ENCODE measurements at regions not wholly inside any gene's neighbourhood (a gene's known extent, or its start where the extent isn't known, plus 50 kb on each side); places are given as distances from the start of the nearest gene placed in this dataset.
A peak's percentile ranks its signal among the peaks of the same experiment; 100 is the strongest.

DNA sequence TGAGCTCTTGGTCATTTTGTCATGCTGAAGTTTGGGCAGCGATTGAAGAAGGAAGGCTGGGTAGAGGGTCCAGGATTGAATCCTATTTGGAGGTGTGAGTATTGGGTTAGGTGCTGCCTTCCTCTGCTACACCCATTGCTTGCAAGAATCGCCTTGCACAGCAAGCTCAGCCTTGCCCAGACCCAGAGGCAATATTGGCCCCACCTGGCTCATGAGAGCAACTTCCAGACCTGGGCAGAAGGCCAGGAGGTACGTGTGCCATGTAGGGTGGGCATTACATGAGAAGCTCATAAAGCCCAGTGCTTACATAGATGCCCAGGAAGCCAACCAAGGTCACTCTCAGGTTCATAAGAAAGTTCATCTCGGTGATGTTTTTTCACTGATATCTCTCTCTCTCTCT lies 718.0 kb downstream of the EFNB2 start:
- FAIRE-seq, result no peak
- 57 to 72% (median 67%) methylated on average over 4 of the region's 4 CpGs for WGBS, 3 donors
- no peak overlapping the region for H3K4me3 ChIP-seq (ENCODE audit: low read depth in 1 of 3, low read length in 3 of 3)

DNA sequence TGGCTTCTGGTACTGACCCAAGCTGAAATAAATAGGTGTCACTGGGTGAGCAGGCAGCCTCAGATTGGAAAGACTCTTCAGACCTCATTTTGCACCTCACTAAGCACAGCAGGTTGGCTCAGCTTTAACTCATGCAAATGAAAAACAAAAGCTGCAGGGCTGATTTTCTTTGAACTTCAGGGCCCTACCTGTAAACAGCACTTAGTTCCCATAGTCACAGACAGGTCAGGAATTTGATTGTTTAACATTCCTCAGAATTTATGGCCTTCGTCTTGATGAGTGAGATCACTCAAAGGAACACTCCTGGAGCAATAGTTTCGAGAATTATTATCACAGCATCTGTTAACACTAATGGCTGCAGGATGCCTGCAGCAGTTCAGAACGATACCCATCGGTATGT lies 718.5 kb downstream of the EFNB2 start:
- no peak overlapping the region for H3K4me3 ChIP-seq (ENCODE audit: low read depth in 1 of 3, low read length in 3 of 3)
- no peaks in the 10 kb centered on the region for H3K9me3 ChIP-seq (ENCODE audit: control insufficient read depth in 2 of 2, insufficient read depth in 1 of 2, low read depth in 1 of 2, low read length in 1 of 2)
- no peak for FAIRE-seq
- no peaks in the 10 kb centered on the region for H3K36me3 ChIP-seq (ENCODE audit: control insufficient read depth in 3 of 3, insufficient read depth in 2 of 3, low read depth in 1 of 3, low read length in 3 of 3)
- DNase-seq, result peak; percentile 44 to 63
- H3K4me1 ChIP-seq (ENCODE audit: control insufficient read depth in 3 of 3, insufficient read depth in 2 of 3, low read depth in 1 of 3, low read length in 2 of 3), result peaks cover 0 to 3% (median 0%) of the 10 kb centered on the region in 3 donors
- no peak overlapping the region for H3K27ac ChIP-seq (ENCODE audit: low read depth in 1 of 3, low read length in 2 of 3)
- WGBS, 3 donors, result 14 to 55% (median 33%) methylated on average over 4 of the region's 4 CpGs
- no peaks in the 10 kb centered on the region for H3K27me3 ChIP-seq (ENCODE audit: control insufficient read depth in 3 of 3, insufficient read depth in 3 of 3, low read length in 3 of 3)

More for the DNA sequence above, 718.0 kb downstream of the EFNB2 start:
- Histone ChIP-seq H3K9me3 (ENCODE audit: control insufficient read depth in 2 of 2, insufficient read depth in 1 of 2, low read depth in 1 of 2, low read length in 1 of 2) (no peaks in the 10 kb centered on the region), H3K36me3 (ENCODE audit: control insufficient read depth in 3 of 3, insufficient read depth in 2 of 3, low read depth in 1 of 3, low read length in 3 of 3) (no peaks in the 10 kb centered on the region), H3K27me3 (ENCODE audit: control insufficient read depth in 3 of 3, insufficient read depth in 3 of 3, low read length in 3 of 3) (no peaks in the 10 kb centered on the region), H3K27ac (ENCODE audit: low read depth in 1 of 3, low read length in 2 of 3) (no peak overlapping the region), H3K4me1 (ENCODE audit: control insufficient read depth in 3 of 3, insufficient read depth in 2 of 3, low read depth in 1 of 3, low read length in 2 of 3) (peaks cover 0 to 3% (median 0%) of the 10 kb centered on the region in 3 donors)
- no peak for DNase-seq

DNA sequence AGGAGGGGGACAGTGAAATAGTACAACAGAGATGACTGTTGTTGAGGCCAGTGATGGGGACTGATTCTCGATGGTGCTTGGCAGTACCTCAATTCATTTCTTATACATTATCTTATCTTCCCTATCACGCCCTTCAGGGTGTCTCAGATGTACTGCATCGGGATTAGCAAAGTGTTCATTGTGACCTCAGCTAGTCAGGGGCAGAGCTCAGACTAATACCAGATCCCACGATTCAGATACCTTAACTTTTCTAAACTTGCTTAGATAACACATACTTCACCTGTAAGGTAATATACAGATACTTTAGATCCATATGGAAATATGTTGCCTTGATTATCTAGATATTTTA lies 720.6 kb downstream of the EFNB2 start:
- FAIRE-seq, result peak; percentile 26
- H3K4me1 ChIP-seq (ENCODE audit: control insufficient read depth in 3 of 3, insufficient read depth in 2 of 3, low read depth in 1 of 3, low read length in 2 of 3), result peaks cover 0 to 3% (median 0%) of the 10 kb centered on the region in 3 donors
- DNase-seq, result no peak
- no peak overlapping the region for H3K27ac ChIP-seq (ENCODE audit: low read depth in 1 of 3, low read length in 2 of 3)
- WGBS, 3 donors, result 15 to 42% (median 15%) methylated on average over 4 of the region's 4 CpGs
- H3K9me3 ChIP-seq (ENCODE audit: control insufficient read depth in 2 of 2, insufficient read depth in 1 of 2, low read depth in 1 of 2, low read length in 1 of 2), result no peaks in the 10 kb centered on the region
- no peaks in the 10 kb centered on the region for H3K27me3 ChIP-seq (ENCODE audit: control insufficient read depth in 3 of 3, insufficient read depth in 3 of 3, low read length in 3 of 3)
- H3K36me3 ChIP-seq (ENCODE audit: control insufficient read depth in 3 of 3, insufficient read depth in 2 of 3, low read depth in 1 of 3, low read length in 3 of 3), result no peaks in the 10 kb centered on the region
- no peak overlapping the region for H3K4me3 ChIP-seq (ENCODE audit: low read depth in 1 of 3, low read length in 3 of 3)

DNA sequence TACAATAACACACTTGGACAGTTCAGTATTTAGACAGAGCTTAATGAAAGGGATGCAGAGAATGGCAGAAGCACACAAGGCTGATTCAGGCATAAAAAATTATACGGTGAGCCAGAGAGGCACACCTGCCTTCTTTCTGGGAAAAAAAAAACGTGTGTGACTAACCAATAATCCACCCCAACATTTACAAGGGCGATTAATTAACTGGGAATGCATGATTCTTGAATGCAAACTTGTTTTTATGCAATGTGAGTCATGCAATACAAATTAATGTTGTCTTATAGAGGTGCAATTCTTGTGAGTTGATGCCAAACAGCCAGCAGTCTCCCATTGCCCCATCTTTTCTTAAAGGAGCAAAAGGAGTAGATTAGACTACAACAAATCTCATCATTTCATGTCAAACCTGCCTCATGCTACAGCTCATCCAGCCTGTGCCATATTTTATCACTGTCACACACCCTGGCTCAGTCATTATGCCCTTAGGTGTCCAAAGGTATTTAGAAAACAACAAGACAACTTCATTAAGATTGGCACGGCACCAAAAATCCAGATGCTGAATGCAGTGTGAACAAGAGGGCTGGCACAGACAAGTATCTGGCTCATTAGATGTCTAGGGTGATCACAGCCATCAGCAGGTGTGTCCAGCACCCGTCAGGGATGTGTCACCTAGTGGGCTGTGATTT lies 721.1 kb downstream of the EFNB2 start:
- Histone ChIP-seq H3K9me3 (ENCODE audit: control insufficient read depth in 2 of 2, insufficient read depth in 1 of 2, low read depth in 1 of 2, low read length in 1 of 2) (no peaks in the 10 kb centered on the region), H3K27me3 (ENCODE audit: control insufficient read depth in 3 of 3, insufficient read depth in 3 of 3, low read length in 3 of 3) (no peaks in the 10 kb centered on the region), H3K4me3 (ENCODE audit: low read depth in 1 of 3, low read length in 3 of 3) (no peak overlapping the region), H3K4me1 (ENCODE audit: control insufficient read depth in 3 of 3, insufficient read depth in 2 of 3, low read depth in 1 of 3, low read length in 2 of 3) (peaks cover 0 to 3% (median 0%) of the 10 kb centered on the region in 3 donors), H3K36me3 (ENCODE audit: control insufficient read depth in 3 of 3, insufficient read depth in 2 of 3, low read depth in 1 of 3, low read length in 3 of 3) (no peaks in the 10 kb centered on the region), H3K27ac (ENCODE audit: low read depth in 1 of 3, low read length in 2 of 3) (no peak overlapping the region)
- WGBS, 3 donors, result 23 to 62% (median 46%) methylated on average over 5 of the region's 5 CpGs
- DNase-seq, result peak in 1 of 2 donors; percentile 41
- FAIRE-seq, result no peak

DNA sequence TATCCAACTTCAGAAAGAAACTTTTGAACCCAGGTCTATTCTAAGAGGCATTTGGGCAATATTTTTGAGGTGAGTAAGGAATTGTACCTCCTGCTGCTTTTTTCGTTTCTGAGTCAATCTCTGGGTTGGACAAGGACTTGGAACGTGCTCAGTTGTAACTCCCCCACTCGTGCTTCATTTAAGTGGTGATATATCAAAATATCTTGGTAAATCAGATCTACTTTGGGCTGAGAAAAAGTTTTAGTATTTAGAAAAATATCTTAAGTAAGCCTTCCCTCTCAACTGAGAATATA lies 728.9 kb downstream of the EFNB2 start:
- Histone ChIP-seq H3K9me3 (ENCODE audit: control insufficient read depth in 2 of 2, insufficient read depth in 1 of 2, low read depth in 1 of 2, low read length in 1 of 2) (no peaks in the 10 kb centered on the region), H3K27me3 (ENCODE audit: control insufficient read depth in 3 of 3, insufficient read depth in 3 of 3, low read length in 3 of 3) (no peaks in the 10 kb centered on the region), H3K36me3 (ENCODE audit: control insufficient read depth in 3 of 3, insufficient read depth in 2 of 3, low read depth in 1 of 3, low read length in 3 of 3) (no peaks in the 10 kb centered on the region), H3K27ac (ENCODE audit: low read depth in 1 of 3, low read length in 2 of 3) (no peak overlapping the region), H3K4me3 (ENCODE audit: low read depth in 1 of 3, low read length in 3 of 3) (no peak overlapping the region), H3K4me1 (ENCODE audit: control insufficient read depth in 3 of 3, insufficient read depth in 2 of 3, low read depth in 1 of 3, low read length in 2 of 3) (peaks cover 0 to 6% (median 0%) of the 10 kb centered on the region in 3 donors)
- DNase-seq, result no peak
- no peak for FAIRE-seq
- WGBS, 3 donors, result 4 to 26% (median 19%) methylated on average over 3 of the region's 3 CpGs

DNA sequence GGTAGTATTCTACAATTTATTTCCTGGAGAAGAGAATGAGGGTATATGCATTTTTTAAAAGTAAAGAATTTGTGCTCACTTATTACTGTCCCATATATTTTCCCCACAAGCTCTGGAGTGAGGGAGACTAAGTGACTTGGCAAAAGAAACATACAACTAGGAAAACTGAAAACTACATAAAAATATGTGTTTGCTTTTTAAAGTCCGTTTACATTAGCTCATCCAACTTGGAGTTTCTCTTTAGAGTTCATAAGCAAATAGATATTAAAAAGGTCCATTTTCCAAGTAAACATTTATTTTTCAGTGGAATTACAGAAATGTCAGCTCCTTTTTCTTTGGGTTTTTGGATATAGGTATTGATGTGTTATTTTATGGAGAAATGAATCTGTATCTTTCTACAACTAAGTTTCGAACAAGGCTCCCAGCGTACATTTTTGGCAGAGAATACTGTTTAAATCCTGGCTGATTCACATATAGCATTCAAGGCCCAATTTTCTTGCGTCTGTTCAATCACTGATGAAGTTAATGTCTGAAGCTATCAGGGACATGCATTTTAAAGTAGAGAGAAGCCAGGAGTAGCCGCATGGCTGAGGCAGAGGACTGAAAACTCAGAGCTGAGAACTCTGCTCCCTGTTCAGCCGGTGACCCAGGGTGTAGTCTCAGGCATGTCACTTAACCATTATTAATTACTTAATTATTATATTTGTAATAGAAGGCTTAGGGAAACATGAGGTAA lies 729.4 kb downstream of the EFNB2 start:
- H3K36me3 ChIP-seq (ENCODE audit: control insufficient read depth in 3 of 3, insufficient read depth in 2 of 3, low read depth in 1 of 3, low read length in 3 of 3), result no peaks in the 10 kb centered on the region
- no peak overlapping the region for H3K4me3 ChIP-seq (ENCODE audit: low read depth in 1 of 3, low read length in 3 of 3)
- peaks cover 0 to 6% (median 0%) of the 10 kb centered on the region in 3 donors for H3K4me1 ChIP-seq (ENCODE audit: control insufficient read depth in 3 of 3, insufficient read depth in 2 of 3, low read depth in 1 of 3, low read length in 2 of 3)
- H3K27me3 ChIP-seq (ENCODE audit: control insufficient read depth in 3 of 3, insufficient read depth in 3 of 3, low read length in 3 of 3), result no peaks in the 10 kb centered on the region
- FAIRE-seq, result peak; percentile 79
- no peak overlapping the region for H3K27ac ChIP-seq (ENCODE audit: low read depth in 1 of 3, low read length in 2 of 3)
- peak; percentile 46 to 89 for DNase-seq
- no peaks in the 10 kb centered on the region for H3K9me3 ChIP-seq (ENCODE audit: control insufficient read depth in 2 of 2, insufficient read depth in 1 of 2, low read depth in 1 of 2, low read length in 1 of 2)
- 39 to 49% (median 44%) methylated on average over 6 of the region's 6 CpGs for WGBS, 3 donors

DNA sequence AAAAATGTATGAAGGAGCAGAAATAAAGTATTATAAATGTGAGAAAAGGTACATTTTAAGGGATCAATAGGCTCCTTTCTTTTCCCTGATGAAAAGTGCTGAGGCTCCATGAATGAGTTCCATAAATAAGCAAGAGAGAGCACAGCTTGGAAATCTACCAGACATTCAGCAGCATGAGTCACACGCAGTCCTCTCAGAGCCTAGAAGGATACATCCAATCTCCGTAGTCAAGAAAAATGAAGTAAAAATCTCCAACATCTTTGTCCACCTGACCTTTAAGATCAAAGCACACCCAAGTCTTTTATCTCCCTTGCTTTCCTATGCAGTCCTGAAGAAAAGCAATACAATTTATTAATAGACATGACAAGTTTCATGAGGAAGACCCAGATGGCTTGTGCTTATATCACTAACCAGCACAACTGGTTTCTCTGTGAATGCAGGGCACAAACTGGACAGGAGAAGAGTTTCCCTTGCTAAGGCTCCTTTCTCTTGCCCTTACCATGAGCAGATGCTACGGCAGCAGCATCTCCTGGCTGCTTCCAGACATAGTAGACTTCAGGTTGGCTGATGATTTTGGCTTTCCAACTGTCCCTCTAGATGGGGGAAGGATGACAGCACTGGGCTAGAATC lies 730.8 kb downstream of the EFNB2 start:
- H3K4me3 ChIP-seq (ENCODE audit: low read depth in 1 of 3, low read length in 3 of 3), result no peak overlapping the region
- H3K9me3 ChIP-seq (ENCODE audit: control insufficient read depth in 2 of 2, insufficient read depth in 1 of 2, low read depth in 1 of 2, low read length in 1 of 2), result no peaks in the 10 kb centered on the region
- H3K27ac ChIP-seq (ENCODE audit: low read depth in 1 of 3, low read length in 2 of 3), result no peak overlapping the region
- H3K27me3 ChIP-seq (ENCODE audit: control insufficient read depth in 3 of 3, insufficient read depth in 3 of 3, low read length in 3 of 3), result no peaks in the 10 kb centered on the region
- no peaks in the 10 kb centered on the region for H3K36me3 ChIP-seq (ENCODE audit: control insufficient read depth in 3 of 3, insufficient read depth in 2 of 3, low read depth in 1 of 3, low read length in 3 of 3)
- WGBS, 3 donors, result 68 to 79% (median 73%) methylated on average over 3 of the region's 3 CpGs
- DNase-seq (peak in 1 of 2 donors; percentile 43), FAIRE-seq (no peak)
- peaks cover 0 to 6% (median 0%) of the 10 kb centered on the region in 3 donors for H3K4me1 ChIP-seq (ENCODE audit: control insufficient read depth in 3 of 3, insufficient read depth in 2 of 3, low read depth in 1 of 3, low read length in 2 of 3)

DNA sequence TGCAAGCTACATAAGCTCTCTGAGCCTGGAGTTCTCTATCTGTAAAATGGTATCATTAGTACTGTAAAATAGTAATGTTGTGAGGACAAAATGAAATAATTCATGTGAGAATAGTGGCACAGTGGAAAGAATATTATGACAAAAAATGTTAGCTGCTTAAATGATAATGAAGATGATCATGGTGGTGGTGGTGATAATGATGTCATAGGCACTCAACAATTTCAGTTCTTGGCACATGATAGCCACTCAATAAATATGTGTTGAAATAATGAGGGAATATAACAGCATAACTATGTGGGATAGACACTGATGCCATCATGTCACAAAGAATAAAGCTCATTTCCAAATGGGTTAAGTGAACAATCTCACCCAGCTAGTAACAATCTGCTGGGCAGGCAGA lies 736.3 kb downstream of the EFNB2 start:
- no peak for DNase-seq
- no peak overlapping the region for H3K27ac ChIP-seq (ENCODE audit: low read depth in 1 of 3, low read length in 2 of 3)
- FAIRE-seq, result no peak
- H3K36me3 ChIP-seq (ENCODE audit: control insufficient read depth in 3 of 3, insufficient read depth in 2 of 3, low read depth in 1 of 3, low read length in 3 of 3), result no peaks in the 10 kb centered on the region
- H3K4me1 ChIP-seq (ENCODE audit: control insufficient read depth in 3 of 3, insufficient read depth in 2 of 3, low read depth in 1 of 3, low read length in 2 of 3), result no peaks in the 10 kb centered on the region
- no peak overlapping the region for H3K4me3 ChIP-seq (ENCODE audit: low read depth in 1 of 3, low read length in 3 of 3)
- H3K9me3 ChIP-seq (ENCODE audit: control insufficient read depth in 2 of 2, insufficient read depth in 1 of 2, low read depth in 1 of 2, low read length in 1 of 2), result no peaks in the 10 kb centered on the region
- H3K27me3 ChIP-seq (ENCODE audit: control insufficient read depth in 3 of 3, insufficient read depth in 3 of 3, low read length in 3 of 3), result no peaks in the 10 kb centered on the region
